ENCODE measurements at regions not wholly inside any gene's neighbourhood (a gene's known extent, or its start where the extent isn't known, plus 50 kb on each side); places are given as distances from the start of the nearest gene placed in this dataset.

DNA sequence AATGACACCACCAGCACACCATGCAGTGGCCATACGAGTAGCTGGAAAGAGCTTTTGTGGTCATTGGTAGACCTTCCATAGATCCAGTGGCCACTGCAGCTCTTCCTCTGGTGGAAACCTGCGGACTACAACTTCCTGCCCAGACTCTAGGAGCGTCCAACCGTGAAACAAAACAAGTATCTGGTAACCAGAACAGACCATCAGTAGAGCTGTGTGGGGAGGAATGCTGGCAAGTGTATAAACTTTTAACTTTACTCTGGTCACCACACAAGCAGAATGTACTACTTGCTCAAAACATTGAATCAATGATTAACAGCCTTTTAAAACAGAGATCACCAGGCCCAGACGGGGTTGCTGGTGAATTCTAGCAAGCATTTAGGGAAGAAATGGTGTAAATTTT lies 154.7 kb upstream of the DGKB start:
- no peak for TF ChIP-seq POLR2A (IDR thresholded peaks at IDR 0.05)
- TF ChIP-seq, protein P1, sequence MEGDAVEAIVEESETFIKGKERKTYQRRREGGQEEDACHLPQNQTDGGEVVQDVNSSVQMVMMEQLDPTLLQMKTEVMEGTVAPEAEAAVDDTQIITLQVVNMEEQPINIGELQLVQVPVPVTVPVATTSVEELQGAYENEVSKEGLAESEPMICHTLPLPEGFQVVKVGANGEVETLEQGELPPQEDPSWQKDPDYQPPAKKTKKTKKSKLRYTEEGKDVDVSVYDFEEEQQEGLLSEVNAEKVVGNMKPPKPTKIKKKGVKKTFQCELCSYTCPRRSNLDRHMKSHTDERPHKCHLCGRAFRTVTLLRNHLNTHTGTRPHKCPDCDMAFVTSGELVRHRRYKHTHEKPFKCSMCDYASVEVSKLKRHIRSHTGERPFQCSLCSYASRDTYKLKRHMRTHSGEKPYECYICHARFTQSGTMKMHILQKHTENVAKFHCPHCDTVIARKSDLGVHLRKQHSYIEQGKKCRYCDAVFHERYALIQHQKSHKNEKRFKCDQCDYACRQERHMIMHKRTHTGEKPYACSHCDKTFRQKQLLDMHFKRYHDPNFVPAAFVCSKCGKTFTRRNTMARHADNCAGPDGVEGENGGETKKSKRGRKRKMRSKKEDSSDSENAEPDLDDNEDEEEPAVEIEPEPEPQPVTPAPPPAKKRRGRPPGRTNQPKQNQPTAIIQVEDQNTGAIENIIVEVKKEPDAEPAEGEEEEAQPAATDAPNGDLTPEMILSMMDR (IDR thresholded peaks at IDR 0.05): no peak
